ENCODE measurements at regions not wholly inside any gene's neighbourhood (a gene's known extent, or its start where the extent isn't known, plus 50 kb on each side); places are given as distances from the start of the nearest gene placed in this dataset.

DNA sequence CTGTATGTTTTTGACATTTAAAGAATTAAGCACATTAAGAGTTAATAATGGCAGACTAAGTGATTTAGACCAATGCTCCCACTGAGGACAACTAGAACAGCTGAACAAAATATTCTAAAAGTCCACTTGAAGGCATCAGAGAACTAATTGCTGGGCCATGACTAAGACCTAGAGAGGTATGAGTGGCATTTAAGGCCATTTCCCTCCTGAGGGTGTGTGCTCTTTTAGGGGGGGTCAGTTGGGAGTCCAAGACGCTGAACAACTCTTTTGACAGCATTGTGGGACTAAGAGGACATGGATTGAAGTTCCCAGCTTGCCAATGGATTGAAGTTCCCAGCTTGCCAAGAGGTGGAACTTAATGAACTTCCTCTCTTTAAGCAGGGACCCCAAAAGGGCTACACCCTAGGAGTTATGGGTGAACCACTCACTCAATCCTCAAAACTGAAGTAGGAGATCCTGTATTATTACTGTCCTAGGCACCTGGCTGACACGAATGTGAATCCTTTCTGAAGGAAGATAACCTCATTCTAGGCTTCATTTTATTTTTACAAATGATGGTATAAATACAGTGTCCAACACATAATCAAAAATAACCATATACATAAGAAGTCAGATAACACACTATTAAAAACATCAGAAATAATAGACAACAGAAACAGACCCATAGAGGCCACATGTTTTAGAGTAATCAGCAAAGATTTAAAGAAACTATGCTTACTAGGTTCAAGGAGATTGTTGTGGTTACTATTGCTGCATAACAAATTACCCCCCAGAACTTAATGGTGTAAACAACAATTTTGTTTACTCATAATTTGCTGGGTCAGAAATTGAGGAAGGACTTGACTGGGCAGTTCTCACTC is 175.1 kb downstream of the VEGFA start:
- DNase-seq, result no peak

DNA sequence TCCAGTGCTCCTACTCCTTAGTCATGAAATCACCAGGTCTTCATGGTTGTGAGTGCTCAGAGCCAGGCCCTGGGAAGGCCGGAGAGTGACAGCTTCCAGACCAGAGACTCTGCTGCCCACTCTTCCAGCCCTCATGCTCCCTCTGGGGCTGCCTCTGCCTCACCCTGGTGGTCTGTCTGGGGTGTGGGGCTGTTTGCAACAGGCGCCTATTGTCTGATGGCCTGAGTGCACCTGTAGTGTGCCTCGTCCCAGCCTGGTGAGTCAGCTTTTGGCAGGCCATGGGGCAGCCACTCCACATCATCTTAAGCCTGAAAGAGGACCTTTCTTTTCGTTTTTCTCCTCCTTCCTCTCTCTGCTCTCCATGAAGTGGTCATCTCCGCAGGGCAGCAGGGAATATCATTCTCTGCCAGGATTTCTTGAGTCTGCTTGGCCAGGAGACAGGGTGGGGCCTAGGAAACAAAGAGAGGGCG is 173.8 kb downstream of the VEGFA start:
- no peak for DNase-seq

DNA sequence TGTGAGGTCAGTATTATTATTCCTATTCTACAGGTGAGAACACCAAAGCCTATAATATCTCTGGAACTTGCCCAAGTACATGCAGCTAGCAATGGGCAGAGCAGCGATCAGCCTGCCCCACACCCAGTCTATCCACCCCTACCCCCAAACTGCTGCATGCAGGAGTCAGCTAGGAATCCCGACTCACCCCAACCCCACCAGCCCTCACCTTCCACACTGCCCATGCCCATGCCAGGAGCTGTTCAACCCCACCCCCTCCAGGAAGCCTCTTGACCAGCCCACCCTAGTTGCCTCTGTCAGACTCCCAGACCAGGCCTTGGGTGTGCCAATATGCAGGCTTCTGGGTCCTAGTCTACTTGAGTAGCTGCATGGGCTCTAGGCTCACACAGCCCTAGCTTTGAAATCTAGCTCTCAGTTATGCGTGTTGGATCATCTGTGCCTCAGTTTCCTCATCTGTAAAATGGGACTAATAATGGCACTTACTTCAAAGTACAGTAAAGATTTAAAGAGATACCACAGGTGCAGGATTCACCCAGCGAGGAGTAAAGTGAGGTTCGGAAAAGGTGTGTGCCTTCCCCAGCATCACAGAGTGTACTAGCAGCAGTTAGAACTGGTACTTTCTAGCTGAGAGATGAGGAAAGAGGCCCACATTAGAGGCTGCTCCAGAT is 173.2 kb downstream of the VEGFA start:
- DNase-seq, result no peak

DNA sequence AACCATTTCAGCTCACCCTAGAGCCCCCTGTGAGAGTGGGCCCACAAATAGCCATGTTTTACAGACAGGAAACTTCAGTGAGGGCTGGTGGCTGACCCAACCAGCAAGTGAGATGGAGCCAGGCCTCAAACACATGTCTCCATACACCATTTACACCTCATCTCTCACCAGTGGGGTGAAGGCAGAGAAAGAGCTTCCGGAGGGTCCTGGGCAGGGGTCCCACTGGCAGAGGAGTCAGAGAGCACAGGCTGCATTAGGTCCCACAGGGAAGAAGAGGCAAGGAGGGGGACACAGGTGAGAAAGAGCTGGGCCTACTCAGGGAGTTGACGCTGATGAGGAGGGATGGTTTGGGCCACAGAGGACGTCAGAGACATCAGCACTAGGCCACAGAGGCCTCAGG is 172.6 kb downstream of the VEGFA start:
- DNase-seq, result no peak

DNA sequence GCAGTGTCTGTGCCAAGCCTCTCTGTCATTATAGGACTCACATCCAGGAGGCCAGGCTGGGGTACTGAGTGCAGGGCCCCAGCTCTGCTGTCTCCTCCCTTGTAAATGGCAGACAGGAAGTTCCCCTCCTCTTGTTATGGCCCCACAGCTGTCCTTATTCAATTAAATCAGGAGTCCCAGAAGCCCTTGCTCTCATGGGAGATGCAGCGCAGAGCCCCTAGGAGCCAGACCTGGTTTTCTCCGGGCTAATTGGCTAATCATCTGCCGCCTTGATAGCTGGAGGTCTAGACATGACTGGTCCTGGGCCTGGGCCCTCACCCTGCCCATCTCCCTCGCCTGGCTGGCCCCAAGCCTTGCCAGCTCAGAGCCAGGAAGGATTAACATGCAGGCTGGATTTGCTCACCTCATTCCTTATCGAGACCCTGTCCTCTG is 172.0 kb downstream of the VEGFA start:
- no peak for DNase-seq

DNA sequence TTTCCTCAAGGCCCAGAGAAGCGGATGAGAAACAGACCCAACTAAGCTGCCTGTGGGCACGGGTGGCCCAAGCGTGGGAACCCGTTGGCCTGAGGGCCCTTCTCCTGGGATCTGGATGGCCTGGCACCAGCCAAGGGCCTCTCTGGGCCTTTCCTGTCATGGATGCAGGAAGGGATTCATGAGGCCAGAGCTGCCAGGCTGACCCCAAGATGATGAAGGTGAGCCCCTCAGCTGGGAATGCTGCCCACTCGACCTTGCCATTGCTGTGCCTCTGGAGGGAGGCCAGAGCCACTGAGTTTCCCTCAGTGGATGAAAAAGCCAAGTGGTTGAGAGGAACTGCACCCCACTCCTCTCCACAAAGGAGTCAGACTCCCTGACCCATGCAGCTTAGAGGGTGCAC is 171.2 kb downstream of the VEGFA start:
- DNase-seq, result no peak

DNA sequence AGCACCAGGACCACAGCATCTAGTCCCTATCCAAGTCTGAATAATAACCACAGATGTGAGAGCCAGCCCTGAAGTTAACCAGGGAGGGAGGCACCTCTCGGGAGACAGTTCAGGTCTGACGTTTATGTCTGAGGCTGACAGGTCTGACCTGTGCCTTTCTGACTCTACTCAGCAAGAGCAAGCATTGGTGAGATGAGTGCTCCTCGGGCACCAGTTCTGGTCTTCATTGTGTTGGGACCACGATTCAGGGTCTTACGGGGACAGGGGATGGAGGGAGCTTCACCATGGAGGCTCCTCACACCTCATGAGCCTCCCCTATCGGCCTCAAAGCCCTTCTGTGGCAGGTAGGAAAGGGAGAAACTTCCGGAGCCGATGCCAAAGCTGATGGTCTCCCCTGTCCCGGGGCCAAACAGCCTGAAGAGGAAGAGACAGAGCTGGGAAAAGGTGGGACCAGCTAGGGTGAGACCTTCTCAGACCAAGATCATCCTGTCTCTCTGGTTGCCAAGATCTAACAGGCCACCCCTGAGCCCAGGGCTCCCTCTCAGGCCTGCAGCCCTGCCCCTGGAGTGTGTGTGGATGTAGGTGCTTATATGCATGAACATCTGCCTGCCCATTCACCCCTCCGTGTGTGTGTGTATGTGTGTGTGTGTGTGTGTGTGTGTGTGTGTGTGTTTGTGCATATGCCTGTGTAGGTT is 170.5 kb downstream of the VEGFA start:
- no peak for DNase-seq

DNA sequence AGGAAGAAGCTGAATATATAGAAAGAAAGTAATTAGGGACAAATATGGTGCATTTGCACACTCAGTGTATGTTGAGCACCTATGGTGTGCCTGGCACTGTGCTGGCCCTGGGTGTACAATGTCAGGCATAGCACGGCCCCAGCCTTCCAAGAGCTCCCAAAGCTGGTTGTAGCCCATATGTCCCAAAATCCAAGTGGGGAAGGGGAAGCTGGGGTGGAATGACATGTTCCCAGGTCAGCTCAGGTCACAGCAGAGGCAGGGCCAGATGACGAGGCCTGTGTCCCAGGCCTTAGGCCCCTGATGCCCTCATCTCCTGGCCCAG is 170.0 kb downstream of the VEGFA start:
- no peak for DNase-seq

DNA sequence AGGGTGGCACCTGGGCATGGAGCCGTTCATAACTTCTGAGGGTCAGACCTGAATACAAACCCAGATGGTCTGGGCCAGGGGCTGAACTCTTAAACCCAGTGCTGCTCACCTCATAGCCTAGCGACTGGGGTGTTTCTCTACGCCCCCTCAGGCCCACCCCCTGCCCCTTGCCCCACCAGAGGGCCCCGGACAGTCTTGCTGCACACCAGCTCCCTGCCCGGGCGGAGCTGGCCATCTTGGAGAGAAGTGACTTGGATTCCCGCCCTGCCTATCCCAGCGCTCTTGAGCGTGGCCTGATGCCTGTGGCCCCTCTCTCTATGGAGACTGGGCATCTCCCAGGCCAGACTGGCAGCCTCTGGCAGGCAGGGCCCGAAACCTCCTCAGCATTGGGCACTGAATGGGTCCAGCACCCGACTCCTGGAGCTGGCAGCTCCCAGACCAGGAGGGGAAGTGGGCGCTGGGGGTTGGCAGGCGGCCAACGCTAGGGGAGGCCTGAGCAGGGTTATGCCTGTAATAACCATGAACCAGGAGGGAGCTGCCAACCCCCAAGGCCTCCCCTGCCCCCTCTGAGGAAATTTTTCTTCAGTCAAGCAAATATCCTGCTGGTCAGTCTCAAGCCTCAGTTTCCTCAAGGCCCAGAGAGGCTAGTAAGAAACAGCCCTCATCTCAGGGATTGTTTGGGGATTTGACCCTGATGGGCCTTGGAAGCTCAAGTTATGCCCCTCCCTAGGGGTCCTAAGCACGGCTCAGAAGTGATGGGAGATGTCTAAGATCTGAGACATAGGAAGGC is 169.5 kb downstream of the VEGFA start:
- DNase-seq, result no peak

DNA sequence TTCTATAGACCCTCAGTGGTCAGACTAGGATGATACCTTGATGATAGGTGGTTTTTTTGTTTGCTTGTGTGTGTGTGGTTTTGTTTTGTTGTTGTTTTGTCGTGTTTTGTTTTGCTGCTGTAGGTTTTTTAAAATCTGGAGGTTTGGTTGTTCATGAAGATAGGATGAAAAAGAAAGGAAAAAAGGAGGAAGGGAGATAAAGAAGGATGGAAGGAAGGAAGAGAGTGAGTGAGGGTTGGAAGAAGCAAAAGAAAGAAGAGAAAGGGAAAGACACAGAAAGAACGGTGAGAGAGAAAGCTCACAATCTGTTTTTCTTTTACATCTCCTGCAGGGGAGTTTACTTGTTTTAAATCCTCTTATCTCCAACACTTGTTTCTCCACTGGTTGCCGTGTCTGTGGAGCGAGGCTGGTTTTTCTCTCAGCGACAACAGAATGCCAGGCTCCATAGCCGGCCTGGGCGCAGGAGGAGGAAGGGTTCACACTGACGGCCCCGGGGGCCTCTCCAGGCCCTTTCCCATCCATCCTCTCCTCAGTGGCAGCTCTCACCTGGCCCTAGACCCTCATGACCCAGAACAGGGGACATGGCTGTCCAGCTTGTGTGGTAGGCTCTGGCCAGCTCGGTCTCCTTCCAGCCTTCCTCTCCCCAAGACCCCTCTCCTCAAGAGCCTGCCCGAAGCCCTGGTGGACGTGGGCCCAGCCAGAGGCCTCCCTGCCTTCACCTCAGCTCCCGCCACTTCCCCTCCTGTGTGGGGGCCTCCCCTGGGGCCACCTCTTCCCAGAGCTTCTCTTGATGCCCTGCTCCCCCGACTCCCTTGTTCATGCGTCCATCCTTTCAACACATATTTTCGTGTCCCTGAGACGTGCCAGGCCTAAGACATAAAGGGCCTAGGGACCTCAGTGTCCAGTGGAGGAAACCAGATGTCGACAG is 168.4 kb downstream of the VEGFA start:
- DNase-seq, result no peak

DNA sequence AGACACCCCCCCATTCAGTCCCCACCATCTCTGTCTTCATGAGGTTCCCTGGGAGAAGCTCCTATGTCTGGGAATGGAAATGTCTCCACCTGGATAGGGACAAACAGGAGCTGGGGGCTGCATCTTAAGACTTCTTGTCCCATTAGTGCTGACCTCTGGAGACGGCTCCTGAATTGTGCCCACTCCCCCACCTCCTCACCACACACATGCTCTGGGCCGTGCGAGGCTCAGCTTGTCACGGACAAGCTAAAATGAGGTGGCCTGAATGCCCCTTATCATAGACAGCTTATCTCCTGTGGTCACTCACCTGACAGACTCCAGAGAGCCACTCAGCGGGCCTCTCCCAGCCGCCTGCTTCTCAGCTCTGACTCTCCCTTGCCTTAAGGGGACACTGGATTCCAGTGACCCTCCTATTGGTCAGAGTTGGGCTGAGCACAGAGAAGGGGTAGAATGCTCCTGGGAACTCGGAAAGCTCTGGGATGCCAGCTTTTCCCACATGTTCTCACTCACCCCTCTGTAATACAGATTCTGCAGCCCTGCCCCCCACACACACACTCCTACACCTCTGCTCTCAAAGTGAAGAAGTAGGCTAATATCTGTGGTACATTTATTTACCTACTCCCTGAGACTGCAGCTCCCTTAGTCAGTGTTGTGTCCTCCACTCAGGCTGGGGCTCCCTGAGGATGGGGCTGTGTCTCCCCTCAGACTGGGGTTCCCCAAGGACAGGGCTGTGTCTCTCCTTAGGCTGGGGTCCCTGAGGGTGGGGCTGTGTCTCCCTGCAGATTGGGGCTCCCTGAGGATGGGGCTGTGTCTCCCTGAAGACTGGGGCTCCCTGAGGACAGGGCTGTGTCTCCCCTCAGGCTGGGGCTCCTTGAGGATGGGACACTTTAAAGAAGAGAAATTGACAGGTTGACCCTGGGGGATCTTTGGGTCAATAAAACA is 167.5 kb downstream of the VEGFA start:
- no peak for DNase-seq

DNA sequence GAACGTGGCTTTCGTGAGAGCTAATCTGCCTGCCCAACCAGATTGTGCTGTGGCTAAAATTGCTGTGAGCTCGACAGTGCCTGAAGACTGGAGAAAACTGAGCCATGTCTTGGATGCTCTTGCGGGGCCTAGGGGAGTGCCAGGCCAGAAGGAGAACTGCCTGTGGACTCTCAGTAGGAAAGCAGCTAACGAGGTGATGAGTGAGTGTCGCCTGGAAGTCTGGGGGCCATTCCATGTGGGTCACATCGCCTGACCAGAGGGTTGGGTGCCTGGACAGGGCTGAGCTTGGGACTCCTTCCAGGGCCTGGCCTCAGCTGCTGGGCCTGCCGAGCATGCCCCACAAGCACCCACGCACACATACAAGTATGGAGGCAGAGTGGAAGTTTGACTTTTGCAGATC is 166.5 kb downstream of the VEGFA start:
- DNase-seq, result no peak

DNA sequence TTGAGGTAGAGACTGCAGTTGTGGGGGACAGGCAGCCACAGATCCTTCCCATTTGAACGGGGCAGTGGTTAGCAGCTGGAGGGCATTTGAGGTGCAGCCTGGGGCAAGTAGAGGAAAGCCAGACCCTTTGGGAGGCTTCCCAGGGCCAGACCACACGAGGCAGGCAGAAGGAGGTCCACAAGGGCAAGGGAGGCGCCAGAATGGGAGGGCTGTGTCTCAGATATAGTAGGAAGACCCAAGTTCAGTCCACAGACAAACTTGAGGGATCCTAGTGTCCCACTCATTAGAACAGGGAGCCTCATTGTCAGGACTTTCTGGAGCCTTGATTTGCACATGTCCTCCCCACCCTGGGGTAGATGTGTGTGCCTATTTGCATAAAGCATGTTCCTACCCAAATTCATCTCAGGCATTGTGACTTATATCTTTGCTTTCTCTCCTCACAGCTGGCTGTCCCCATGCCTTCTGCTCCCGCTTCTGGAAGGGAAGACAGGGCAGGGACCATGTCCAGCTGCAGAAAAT is 166.0 kb downstream of the VEGFA start:
- no peak for DNase-seq

DNA sequence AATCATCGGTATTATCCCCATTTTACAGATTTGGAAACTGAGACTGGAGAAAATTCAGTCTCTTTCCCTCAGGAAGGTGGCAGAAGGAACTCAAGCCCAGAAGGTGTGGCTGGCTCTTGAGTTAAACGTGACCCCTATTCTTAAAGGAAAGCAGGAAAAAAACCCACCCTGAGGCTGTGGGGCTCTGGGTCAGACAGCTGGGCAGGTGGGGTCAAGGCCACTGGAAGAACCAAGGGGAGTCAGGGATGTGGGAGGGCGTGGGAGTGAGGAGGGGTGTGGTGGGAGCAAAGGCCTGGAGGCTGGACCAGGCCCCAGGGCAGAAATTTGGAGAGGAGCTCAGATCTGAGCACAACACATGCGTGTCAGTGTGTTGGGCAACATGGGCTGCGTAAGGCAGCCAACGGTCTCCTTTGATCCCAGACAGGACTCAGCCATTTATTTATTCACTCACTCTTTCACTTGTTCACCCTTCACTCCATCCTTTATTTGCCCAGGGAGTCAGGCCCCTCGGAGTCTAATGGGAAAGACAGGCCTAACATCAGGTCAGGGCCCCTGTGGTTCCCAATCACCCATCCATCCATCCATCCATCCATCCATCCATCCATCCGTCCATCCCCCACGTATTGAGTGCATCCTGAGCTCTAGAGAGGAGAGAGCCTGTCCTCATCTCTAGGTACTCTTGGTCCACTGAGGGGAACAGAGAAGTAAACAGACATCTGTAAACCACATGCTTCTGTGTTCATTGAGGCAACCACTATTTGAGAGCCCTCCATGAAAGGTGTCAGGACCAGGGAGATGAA is 165.0 kb downstream of the VEGFA start:
- no peak for DNase-seq

DNA sequence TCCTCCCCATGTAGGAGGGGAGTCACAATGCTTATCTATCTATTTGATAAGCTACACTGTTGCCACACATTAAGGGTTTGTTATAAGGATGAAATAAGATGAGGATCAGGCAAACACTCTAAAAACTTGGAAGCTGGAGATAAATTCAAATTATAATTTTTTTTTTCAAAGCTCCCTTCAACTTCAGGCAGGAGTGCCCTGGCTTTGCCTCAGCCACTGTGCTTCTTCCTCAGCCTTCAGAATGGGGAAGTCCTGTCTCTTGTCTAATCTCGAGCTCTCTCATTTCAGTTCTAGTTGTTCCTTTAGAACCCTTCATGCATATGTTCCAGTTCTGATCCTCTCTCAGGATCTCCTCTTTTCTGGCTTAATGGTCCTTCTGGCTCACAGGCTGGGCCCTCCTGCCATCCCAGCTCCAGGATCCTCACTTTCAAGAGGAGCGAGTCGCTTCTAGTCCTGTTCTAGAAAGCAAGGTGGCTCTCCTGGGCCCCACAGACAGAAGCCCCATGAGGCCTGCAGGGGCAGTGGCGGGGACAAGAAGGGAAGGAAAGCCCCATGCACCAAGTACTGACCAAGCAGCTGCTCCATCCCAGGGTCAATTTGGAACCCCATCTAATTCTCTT is 164.3 kb downstream of the VEGFA start:
- DNase-seq, result no peak

DNA sequence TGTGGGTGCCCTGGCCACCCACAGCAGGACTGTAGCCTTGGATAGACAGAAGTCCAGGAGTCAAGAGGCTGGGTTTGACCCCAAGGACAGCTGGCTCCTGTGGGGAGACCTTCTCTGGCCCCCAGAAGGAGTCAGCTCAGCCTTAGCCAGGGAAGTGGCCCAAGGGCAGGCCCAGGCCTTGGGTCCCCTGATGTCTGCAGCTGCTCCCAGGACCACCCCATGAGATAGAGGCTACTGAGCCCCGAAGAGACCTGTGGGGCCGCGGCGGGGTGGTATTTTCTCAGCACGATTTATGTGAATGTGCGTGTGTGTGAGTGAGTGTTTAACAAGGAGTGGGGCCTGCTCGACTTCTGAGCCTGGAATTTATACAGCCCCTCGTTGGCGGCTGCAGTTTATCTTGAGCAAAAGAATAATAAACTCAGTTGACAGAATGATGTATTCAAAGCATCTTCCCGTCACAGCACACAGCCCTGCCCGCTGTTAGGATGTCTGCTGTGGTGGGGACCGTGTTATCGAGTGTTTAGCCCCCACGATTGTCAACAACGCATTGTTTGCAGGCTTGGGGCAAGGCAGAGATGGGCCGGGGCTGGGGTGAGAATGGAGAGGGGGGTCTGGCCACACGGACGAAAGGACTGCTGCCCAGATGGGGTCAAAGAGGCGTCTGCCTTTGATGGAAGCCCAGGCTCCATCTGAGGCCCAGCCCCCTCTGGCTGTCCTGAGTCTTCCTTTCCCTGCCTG is 163.3 kb downstream of the VEGFA start:
- DNase-seq, result no peak

DNA sequence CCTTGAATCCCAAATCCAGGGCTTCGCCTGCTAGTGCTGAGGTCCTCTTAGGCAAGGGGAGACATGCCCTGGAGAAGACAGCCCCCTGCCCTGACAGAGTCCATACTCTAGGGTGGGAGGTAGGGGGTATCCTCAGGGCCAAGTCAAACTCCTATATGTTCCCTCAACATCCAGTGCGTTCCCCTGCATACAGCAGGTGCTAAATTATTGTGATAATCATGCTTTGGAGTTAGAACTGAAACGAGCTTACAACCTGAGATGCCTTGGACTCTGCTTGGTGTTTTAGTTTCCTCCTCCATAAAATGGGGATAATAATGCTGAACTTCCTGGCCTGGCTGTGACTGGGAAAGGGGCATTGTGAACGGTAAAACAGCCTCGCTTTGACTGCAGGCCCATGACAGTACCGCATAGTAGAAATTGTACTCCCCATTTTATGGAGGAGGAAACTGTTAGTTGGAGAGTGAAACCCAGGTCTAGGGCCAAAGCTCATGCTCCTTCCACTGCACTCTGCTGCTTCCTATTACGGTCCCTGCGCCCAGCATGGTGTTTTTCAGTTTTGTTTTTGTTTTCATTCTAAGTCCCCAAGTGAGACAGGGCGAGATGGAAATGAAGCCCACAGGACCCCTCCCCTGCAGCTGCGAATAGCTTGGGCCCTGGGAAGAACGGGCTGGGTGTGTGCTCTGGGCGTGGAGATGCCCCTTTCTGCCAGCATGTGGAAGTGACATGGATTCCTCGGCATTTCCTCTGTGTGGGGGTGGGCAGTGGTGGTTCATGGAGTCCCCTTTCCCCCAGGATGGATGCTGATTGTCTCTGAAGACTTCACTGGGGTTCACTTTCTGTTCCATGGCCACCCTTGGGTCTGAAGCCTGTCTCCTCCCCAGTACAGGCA is 162.5 kb downstream of the VEGFA start:
- DNase-seq, result no peak

Measured in activated T-cell treated with anti-CD3 and anti-CD28 coated beads for 4 hours (primary cell).